ENCODE measurements at regions not wholly inside any gene's neighbourhood (a gene's known extent, or its start where the extent isn't known, plus 50 kb on each side); places are given as distances from the start of the nearest gene placed in this dataset.
"Not testable (repeated sequence)": the region's sequence is repeated elsewhere in the genome, so short reads cannot be mapped to it uniquely, and the experiment has no call there.

DNA sequence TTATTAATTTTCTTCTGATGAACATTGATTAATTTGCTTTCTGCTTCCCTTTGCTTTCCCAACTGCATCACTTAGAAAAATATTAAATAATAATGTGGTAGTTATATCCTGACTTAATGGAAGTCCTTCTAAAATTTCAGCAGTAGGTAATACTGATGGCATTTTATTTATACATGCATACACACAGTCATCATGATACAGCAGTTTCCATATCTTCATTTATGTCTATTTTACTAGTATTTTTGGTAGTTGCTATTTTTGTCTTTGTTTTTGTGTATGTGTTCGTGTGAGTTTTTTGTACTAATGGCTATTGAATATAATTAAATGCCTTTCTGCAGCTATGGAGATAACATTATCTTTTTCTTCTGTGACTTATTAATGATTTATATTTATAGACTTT, 484.7 kb upstream of the CNTN5 start:
- dilution Hi-C loops (cut with HindIII; ENCODE audit: low sequenced_read_pairs, unreplicated experiment), result no loop called here
- no peaks in the 10 kb centered on the region for H3K79me1 ChIP-seq (ENCODE audit: low read depth in 1 of 2, low read length in 2 of 2)
- ChIA-PET POLR2A (ENCODE audit: unreplicated experiment) (no interaction called here), CTCF (interaction anchor here (0.7 kb wide), 1 partner anchor 16 kb away, joined by 3 read pairs; no protein-coding TSS in a partner anchor)
- no peak overlapping the region for H2BK120ac ChIP-seq (ENCODE audit: low read depth, low read length)
- no peak overlapping the region for H3K23ac ChIP-seq (ENCODE audit: low read depth, low read length)
- H4K8ac ChIP-seq (ENCODE audit: low read depth in 2 of 2, low read length in 2 of 2), result no peak overlapping the region
- H3K9ac ChIP-seq (ENCODE audit: low read depth, low read length), result no peak overlapping the region
- in situ Hi-C loops (cut with MboI; ENCODE audit: low sequenced_read_pairs), result no loop called here
- H3K56ac ChIP-seq (ENCODE audit: extremely low read depth, insufficient read depth, low read length), result no peak overlapping the region
- no CpG with 5 or more reads among the region's 1 CpG for WGBS, 2 experiments (ENCODE audit: extremely low coverage in 2 of 2, insufficient read length in 1 of 2)
- no peak overlapping the region for H2BK20ac ChIP-seq (ENCODE audit: low read depth, low read length)
- no peaks in the 10 kb centered on the region for H3K4me1 ChIP-seq (ENCODE audit: control insufficient read depth, insufficient read depth, low read length)
- BruUV-seq (replicated peaks), result no TSS peak
- no peak overlapping the region for H2BK15ac ChIP-seq (ENCODE audit: low read depth, low read length)
- no peak overlapping the region for H3K4me2 ChIP-seq (ENCODE audit: low read depth, low read length)
- no peak for TF ChIP-seq RFX5 (IDR thresholded peaks at IDR 0.05; ENCODE audit: low read depth, low read length)
- no peak for TF ChIP-seq CEBPB (IDR thresholded peaks at IDR 0.05; ENCODE audit: low read depth, low read length)
- no peak for TF ChIP-seq NFE2L2 (IDR thresholded peaks at IDR 0.05; ENCODE audit: low read depth, low read length)
- no peak for TF ChIP-seq RAD21 (IDR thresholded peaks at IDR 0.05; ENCODE audit: low read length)
- TF ChIP-seq MXI1 (IDR thresholded peaks at IDR 0.05; ENCODE audit: borderline replicate concordance, low read depth, low read length), result no peak
- no peaks in the 10 kb centered on the region for H3K9me1 ChIP-seq (ENCODE audit: insufficient read depth, low read length)
- peaks cover 2% of the 10 kb centered on the region; the same call in 1 of the 2 replicates for H3K9me3 ChIP-seq (ENCODE audit: control insufficient read depth, insufficient read depth, low read length)
- H3K14ac ChIP-seq (replicated peaks; ENCODE audit: low read depth, low read length), result no peak overlapping the region
- H2AFZ ChIP-seq (replicated peaks; ENCODE audit: low read length, poor library complexity), result no peak overlapping the region
- H2BK5ac ChIP-seq (ENCODE audit: low read depth, low read length, poor library complexity, severe bottlenecking), result no peak overlapping the region
- no peak overlapping the region for H3K4ac ChIP-seq (ENCODE audit: low read depth, low read length)
- H3K18ac ChIP-seq (ENCODE audit: low read depth, low read length), result no peak overlapping the region
- no peak for ATAC-seq (ENCODE audit: low read depth)
- intact Hi-C loops (cut with micrococcal nuclease), result no loop called here
- no peak overlapping the region for H4K91ac ChIP-seq (ENCODE audit: insufficient read depth, low read depth, low read length)
- DNase-seq, result no peak
- H2AK9ac ChIP-seq (replicated peaks; ENCODE audit: low read depth, low read length, poor library complexity), result no peak overlapping the region
- H3K27me3 ChIP-seq (ENCODE audit: control insufficient read depth, insufficient read depth, low read length), result no peaks in the 10 kb centered on the region
- H3K27ac ChIP-seq (ENCODE audit: insufficient read depth, low read length), result no peak overlapping the region
- H4K20me1 ChIP-seq (ENCODE audit: insufficient read depth, low read length), result no peaks in the 10 kb centered on the region
- H4K5ac ChIP-seq (ENCODE audit: low read depth, low read length), result no peak overlapping the region
- no peaks in the 10 kb centered on the region for H3K36me3 ChIP-seq (ENCODE audit: control insufficient read depth, insufficient read depth, low read length)
- no peak overlapping the region for H2AK5ac ChIP-seq (ENCODE audit: low read depth, low read length)
- H3K4me3 ChIP-seq (ENCODE audit: insufficient read depth, low read depth, low read length), result no peak overlapping the region

DNA sequence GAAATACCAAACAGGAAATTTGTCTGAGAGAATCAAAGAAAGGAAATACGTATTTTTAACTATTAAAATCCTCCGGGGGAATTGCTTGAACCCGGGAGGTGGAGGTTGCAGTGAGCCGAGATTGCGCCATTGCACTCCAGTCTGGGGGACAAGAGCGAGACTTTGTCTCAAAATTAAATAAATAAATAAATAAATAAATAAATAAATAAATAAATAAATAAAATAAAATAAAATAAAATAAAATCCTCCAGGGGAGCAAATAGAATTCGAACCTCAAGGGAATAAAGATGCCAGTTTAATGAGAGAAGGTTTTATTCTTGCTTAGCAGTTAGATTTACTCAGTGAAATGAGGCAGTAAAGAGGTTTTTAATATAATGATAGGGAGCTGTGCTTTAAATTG, 482.4 kb upstream of the CNTN5 start:
- H4K5ac ChIP-seq (ENCODE audit: low read depth, low read length); H2AFZ ChIP-seq (replicated peaks; ENCODE audit: low read length, poor library complexity); H2BK15ac ChIP-seq (ENCODE audit: low read depth, low read length); H3K56ac ChIP-seq (ENCODE audit: extremely low read depth, insufficient read depth, low read length); H3K4me1 ChIP-seq (ENCODE audit: control insufficient read depth, insufficient read depth, low read length); H2BK20ac ChIP-seq (ENCODE audit: low read depth, low read length); H3K4me2 ChIP-seq (ENCODE audit: low read depth, low read length); DNase-seq; H4K91ac ChIP-seq (ENCODE audit: insufficient read depth, low read depth, low read length); H3K4ac ChIP-seq (ENCODE audit: low read depth, low read length); H3K18ac ChIP-seq (ENCODE audit: low read depth, low read length); H4K8ac ChIP-seq (ENCODE audit: low read depth in 2 of 2, low read length in 2 of 2); H2BK5ac ChIP-seq (ENCODE audit: low read depth, low read length, poor library complexity, severe bottlenecking); POLR2A ChIA-PET (ENCODE audit: unreplicated experiment); H3K9ac ChIP-seq (ENCODE audit: low read depth, low read length); H3K14ac ChIP-seq (replicated peaks; ENCODE audit: low read depth, low read length); H3K36me3 ChIP-seq (ENCODE audit: control insufficient read depth, insufficient read depth, low read length); CTCF ChIA-PET; H3K23ac ChIP-seq (ENCODE audit: low read depth, low read length); BruUV-seq (replicated peaks); H3K9me1 ChIP-seq (ENCODE audit: insufficient read depth, low read length); H3K27me3 ChIP-seq (ENCODE audit: control insufficient read depth, insufficient read depth, low read length); dilution Hi-C loops (cut with HindIII; ENCODE audit: low sequenced_read_pairs, unreplicated experiment); H4K20me1 ChIP-seq (ENCODE audit: insufficient read depth, low read length); H2BK120ac ChIP-seq (ENCODE audit: low read depth, low read length); intact Hi-C loops (cut with micrococcal nuclease); ATAC-seq (ENCODE audit: low read depth); H2AK5ac ChIP-seq (ENCODE audit: low read depth, low read length); in situ Hi-C loops (cut with MboI; ENCODE audit: low sequenced_read_pairs); H2AK9ac ChIP-seq (replicated peaks; ENCODE audit: low read depth, low read length, poor library complexity); H3K79me1 ChIP-seq (ENCODE audit: low read depth in 1 of 2, low read length in 2 of 2); H3K9me3 ChIP-seq (ENCODE audit: control insufficient read depth, insufficient read depth, low read length); H3K4me3 ChIP-seq (ENCODE audit: insufficient read depth, low read depth, low read length); H3K27ac ChIP-seq (ENCODE audit: insufficient read depth, low read length): not testable (repeated sequence)
- no CpG with 5 or more reads among the region's 7 CpGs for whole genome bisulfite sequencing, 2 experiments (ENCODE audit: extremely low coverage in 2 of 2, insufficient read length in 1 of 2)

All from IMR-90 (cell line).